GM19023 (cell line): ENCODE measurements at regions not wholly inside any gene's neighbourhood (a gene's known extent, or its start where the extent isn't known, plus 50 kb on each side); places are given as distances from the start of the nearest gene placed in this dataset.
"Not testable (repeated sequence)": the region's sequence is repeated elsewhere in the genome, so short reads cannot be mapped to it uniquely, and the experiment has no call there.

Experiments
- ATAC-seq: cut with Tn5 transposase; IDR thresholded peaks from one replicate; pipeline ENCODE4 v1.9.1; 2021; ENCODE audit warnings: mild to moderate bottlenecking, moderate library complexity; ENCODE audit not compliant: unreplicated experiment

DNA sequence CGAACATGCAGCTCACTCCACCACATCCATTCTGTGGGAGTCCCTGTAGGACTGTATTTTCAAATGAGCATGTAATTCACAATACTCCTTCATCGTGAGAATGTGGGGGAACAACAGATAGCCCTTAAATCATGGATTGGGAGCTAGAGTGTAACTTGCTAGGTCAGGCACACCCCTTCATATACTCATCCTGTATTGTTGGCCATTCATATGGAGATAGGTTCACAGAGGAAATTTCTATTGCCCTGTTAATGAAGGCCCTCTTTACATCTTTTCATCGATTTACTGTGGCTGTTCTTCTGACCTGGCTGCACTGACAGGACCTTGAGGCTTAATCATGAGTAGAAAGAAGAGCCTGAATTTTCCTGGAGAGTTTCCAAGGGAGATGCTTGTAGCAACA is 193.8 kb upstream of the DPP10 start:
- no peak for ATAC-seq

DNA sequence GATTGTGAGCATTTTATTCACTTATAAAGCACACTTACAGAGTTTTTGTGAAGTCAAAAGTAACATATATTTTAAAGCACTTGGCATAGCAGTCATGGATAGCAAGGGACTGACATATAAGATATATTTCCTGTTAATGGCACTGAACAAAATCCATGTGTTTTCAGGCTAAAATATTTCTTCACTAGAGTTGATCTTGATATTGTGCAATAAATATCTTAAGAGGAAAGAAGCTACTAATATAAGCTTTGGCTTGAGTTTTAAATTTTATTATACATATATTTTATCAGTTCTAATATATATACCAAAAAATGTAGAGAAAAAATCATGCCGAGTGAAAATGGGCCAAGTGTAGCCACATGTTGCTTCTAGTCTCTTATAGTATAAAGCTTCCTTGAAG is 189.7 kb upstream of the DPP10 start:
- ATAC-seq = no peak

- ATAC-seq = no peak
Observed at GRCh38 chr2:114254875-114255274, 187.6 kb upstream of the DPP10 start.

GRCh38 chr2:114259389-114259788 is 183.1 kb upstream of the DPP10 start:
- ATAC-seq = no peak

DNA sequence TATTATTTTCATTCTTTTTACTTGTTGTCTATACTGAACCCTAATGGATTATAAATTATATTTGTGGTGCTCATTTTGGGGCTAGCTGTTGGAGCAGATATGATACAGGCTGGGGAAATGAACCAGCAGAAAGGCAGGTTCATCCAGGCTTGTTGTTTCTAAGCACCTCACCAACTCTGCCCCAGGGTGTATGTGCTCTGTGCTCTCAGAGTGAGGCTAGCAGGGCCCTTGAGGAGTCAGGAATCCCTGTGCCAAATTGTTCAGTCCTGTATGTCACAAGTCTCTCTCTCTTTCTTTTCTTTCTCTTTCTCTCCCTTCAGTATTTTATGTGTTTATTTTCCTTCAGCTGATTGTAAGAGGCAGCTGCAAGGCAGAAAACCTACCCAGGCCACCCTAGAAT is 181.1 kb upstream of the DPP10 start:
- ATAC-seq = no peak

DNA sequence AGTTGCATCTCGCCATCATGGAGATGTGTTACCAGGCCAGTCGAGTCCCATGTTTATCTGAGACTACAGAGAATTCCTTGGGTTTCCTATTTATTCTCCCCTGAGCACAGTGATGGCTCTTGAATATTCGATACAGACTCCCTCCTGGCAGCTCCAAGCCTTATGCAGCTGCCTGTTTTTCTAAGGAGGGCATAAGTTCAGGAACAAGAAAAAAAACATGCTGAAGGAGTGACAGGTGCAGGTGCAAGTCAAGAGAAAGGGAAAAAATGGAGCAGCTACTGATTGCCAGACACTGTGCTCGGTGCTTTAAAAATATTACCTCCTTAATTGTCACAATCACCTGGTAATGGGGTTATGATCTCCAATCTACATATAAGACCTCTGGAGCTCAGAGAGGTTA is 177.2 kb upstream of the DPP10 start:
- no peak for ATAC-seq

DNA sequence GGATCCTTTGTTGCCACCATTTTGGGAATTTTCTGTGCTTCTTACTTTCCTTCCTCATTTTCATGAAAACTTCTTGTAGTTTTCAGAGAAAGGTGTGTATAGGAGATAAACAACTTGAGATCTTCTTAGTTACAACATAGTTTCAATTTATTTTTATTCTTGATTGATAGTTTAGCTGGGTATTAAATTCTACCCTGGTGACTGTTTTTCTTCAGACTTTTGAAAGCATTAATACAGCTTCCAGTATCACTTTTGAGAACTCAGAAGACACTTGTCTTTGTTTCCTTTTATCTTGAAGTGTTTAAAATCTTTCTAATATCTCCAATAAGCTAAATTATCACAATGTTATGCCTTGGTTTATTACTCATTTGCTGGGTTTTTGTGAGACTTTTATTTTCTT is 167.5 kb upstream of the DPP10 start:
- no peak for ATAC-seq

GRCh38 chr2:114281188-114281587 is 161.3 kb upstream of the DPP10 start:
- no peak for ATAC-seq

GRCh38 chr2:114283774-114284173 is 158.7 kb upstream of the DPP10 start:
- no peak for ATAC-seq

- no peak for ATAC-seq
Observed at GRCh38 chr2:114286438-114286837, 156.0 kb upstream of the DPP10 start.

DNA sequence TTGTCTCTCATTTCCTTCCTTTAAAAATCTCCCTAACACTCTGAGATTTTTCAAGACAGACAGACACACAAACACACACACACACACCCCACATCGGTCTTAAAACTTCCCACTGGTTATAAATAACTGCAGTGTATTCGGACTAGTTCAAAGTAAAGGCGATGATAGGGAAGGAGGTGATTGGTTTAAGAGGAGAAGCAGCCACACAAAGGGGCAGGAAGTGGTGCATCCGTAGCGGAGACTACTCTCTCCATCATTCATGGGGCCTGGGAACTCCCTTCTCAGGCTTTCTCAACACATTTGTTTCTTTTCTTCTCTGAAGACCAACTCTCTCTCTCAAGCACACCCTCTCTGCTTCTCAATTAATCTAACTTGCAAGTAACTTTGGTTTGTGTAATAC is 149.1 kb upstream of the DPP10 start:
- no peak for ATAC-seq

- ATAC-seq = no peak
Observed at GRCh38 chr2:114294741-114295140, 147.7 kb upstream of the DPP10 start.

DNA sequence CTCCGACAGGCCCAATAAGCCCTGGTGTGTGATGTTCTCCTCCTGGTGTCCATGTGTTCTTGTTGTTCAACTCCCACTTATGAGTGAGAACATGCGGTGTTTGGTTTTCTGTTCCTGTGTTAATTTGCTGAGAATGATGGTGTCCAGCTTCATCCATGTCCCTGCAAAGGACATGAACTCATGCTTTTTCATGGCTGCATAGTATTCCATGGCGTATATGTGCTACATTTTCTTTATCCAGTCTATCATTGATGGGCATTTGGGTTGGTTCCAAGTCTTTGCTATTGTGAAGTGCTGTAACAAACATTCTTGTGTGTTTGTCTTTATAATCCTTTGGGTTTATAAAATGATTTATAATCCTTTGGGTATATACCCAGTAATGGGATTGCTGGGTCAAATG is 142.1 kb upstream of the DPP10 start:
- not testable (repeated sequence) for ATAC-seq

- no peak for ATAC-seq
Observed at GRCh38 chr2:114316532-114317300, 125.7 kb upstream of the DPP10 start.

GRCh38 chr2:114330594-114330993 is 111.8 kb upstream of the DPP10 start:
- ATAC-seq = no peak

- no peak for ATAC-seq
Observed at GRCh38 chr2:114331934-114332333, 110.5 kb upstream of the DPP10 start.

DNA sequence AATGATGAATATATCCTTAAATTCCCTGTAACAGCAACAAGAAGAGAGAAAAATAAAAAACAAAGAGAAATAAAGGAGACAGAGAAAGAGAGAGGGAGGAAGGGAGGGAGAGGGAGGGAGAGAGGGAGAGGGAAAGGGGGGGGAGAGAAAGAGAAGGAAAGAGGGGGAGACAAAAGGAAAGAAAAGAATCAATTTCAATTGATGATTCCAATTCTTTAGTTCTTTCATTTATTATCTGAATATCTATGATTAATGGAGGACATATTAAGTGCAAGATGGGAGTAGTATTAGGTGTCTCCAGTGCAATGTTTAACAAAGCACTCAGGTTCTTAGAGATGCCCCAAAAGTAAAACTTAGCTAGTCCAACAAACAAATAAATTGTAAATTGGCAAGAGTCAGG is 97.2 kb upstream of the DPP10 start:
- ATAC-seq = no peak

- ATAC-seq = no peak
Observed at GRCh38 chr2:114346658-114347057, 95.8 kb upstream of the DPP10 start.

DNA sequence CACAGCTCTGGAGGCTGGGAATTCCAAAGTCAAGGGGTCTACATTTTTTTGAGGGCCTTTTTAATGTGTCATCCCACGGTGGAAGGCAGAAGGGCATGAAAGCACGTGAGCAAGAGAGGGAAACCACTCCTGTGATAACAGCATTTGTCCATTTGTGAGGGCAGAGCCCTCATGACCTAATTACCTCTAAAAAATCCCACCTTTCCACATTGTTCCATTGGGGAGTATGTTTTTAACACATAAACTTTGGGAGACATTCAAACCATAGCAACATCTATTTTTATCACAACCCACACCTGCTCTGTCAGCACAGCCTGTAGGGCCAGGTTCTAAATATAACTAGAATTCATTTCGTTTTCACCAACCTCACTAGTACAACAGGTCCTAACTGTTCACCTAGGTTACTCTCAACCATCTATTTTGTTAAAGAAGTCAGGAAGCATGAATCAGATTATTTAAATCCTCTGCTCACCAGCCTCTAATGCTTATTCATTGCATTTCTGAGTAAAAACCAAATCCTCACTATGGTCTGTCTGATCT is 92.2 kb upstream of the DPP10 start:
- ATAC-seq = no peak

DNA sequence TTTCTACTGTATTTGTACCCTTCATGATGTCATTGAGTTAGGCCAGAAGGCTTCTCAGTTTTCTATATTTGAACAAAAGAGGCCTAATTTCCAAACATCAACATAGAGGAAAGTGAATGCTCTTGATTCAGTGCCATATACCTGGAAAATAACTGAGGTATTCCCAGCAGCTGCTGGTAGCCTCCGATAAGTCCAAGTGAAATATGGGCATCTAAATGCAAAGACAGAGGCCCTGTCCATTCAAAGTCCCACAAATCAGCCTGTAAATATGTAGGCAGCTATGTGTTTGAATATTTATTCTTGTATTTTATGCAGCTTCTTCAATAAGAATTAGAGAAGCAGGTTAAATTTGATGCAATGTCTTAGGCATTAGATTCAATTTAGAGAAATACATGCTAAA is 89.5 kb upstream of the DPP10 start:
- ATAC-seq = no peak

GRCh38 chr2:114354199-114354598 is 88.2 kb upstream of the DPP10 start:
- ATAC-seq = no peak

GRCh38 chr2:114368705-114369104 is 73.7 kb upstream of the DPP10 start:
- ATAC-seq = no peak

DNA sequence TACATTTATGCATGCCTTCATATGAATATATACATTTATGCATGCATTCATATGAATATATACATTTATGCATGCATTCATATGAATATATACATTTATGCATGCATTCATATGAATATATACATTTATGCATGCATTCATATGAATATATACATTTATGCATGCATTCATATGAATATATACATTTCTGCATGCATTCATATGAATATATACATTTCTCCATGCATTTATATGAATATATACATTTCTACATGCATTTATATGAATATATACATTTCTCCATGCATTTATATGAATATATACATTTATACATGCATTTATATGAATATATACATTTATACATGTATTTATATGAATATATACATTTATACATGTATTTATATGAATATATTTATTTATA is 70.7 kb upstream of the DPP10 start:
- not testable (repeated sequence) for ATAC-seq
